ENCODE measurements at regions not wholly inside any gene's neighbourhood (a gene's known extent, or its start where the extent isn't known, plus 50 kb on each side); places are given as distances from the start of the nearest gene placed in this dataset.
A peak's percentile ranks its signal among the peaks of the same experiment; 100 is the strongest.

- DNase-seq = no peak
Observed at GRCh38 chr7:132666774-132667172, 90.5 kb upstream of the PLXNA4 start.

GRCh38 chr7:132666071-132666773 lies 90.0 kb upstream of the PLXNA4 start:
- DNase-seq = no peak

GRCh38 chr7:132656846-132657776 lies 80.8 kb upstream of the PLXNA4 start:
- DNase-seq = no peak

GRCh38 chr7:132656341-132656740 lies 80.1 kb upstream of the PLXNA4 start:
- DNase-seq = no peak

- peak; percentile 6 to 8 for DNase-seq
Observed at GRCh38 chr7:132655131-132655727, 79.0 kb upstream of the PLXNA4 start.

GRCh38 chr7:132654150-132654549 lies 77.9 kb upstream of the PLXNA4 start:
- DNase-seq = no peak

- no peak for DNase-seq
Observed at GRCh38 chr7:132653366-132653930, 77.2 kb upstream of the PLXNA4 start.

- DNase-seq = no peak
Observed at GRCh38 chr7:132652507-132652906, 76.2 kb upstream of the PLXNA4 start.

- no peak for DNase-seq
Observed at GRCh38 chr7:132650498-132650897, 74.2 kb upstream of the PLXNA4 start.

GRCh38 chr7:132647311-132647710 lies 71.0 kb upstream of the PLXNA4 start:
- DNase-seq = no peak

- DNase-seq = no peak
Observed at GRCh38 chr7:132646052-132646451, 69.8 kb upstream of the PLXNA4 start.

- no peak for DNase-seq
Observed at GRCh38 chr7:132643302-132643701, 67.0 kb upstream of the PLXNA4 start.

- no peak for DNase-seq
Observed at GRCh38 chr7:132641238-132641637, 65.0 kb upstream of the PLXNA4 start.

GRCh38 chr7:132639983-132640382 lies 63.7 kb upstream of the PLXNA4 start:
- DNase-seq = no peak

GRCh38 chr7:132638000-132638399 lies 61.7 kb upstream of the PLXNA4 start:
- DNase-seq = no peak

GRCh38 chr7:132636581-132636980 lies 60.3 kb upstream of the PLXNA4 start:
- DNase-seq = no peak

GRCh38 chr7:132635127-132635526 lies 58.9 kb upstream of the PLXNA4 start:
- no peak for DNase-seq

GRCh38 chr7:132630834-132631233 lies 54.6 kb upstream of the PLXNA4 start:
- no peak for DNase-seq

All from activated CD4-positive, alpha-beta T cell treated with anti-CD3 and anti-CD28 coated beads, Interleukin-2, amount 50 U/mL, for 4 hours (primary cell).